WTC11 (cell line): ENCODE measurements at regions not wholly inside any gene's neighbourhood (a gene's known extent, or its start where the extent isn't known, plus 50 kb on each side); places are given as distances from the start of the nearest gene placed in this dataset.

Experiments
- AFF4 ChIP-seq: sonication (generic); formaldehyde crosslinking; IDR thresholded peaks from 2 replicates; pipeline ENCODE4 v1.8.1; 2023; ENCODE audit warnings: mild to moderate bottlenecking, missing genetic modification reagents, borderline replicate concordance
- CBFB ChIP-seq: sonication (generic); formaldehyde crosslinking; IDR thresholded peaks from 2 replicates; pipeline ENCODE4 v1.8.1; 2022; ENCODE audit warnings: mild to moderate bottlenecking, low read depth, missing genetic modification reagents
- ESRRA ChIP-seq: sonication (generic); formaldehyde crosslinking; IDR thresholded peaks from 2 replicates; pipeline ENCODE4 v1.8.1; 2022; ENCODE audit warnings: mild to moderate bottlenecking, missing genetic modification reagents, borderline replicate concordance
- FOXJ3 ChIP-seq: sonication (generic); formaldehyde crosslinking; IDR thresholded peaks from 2 replicates; pipeline ENCODE4 v1.9.0; 2021; ENCODE audit warnings: missing genetic modification reagents, mild to moderate bottlenecking, borderline replicate concordance
- FOXP1 ChIP-seq: sonication (generic); formaldehyde crosslinking; IDR thresholded peaks from 2 replicates; pipeline ENCODE4 v1.8.0; 2022; ENCODE audit warnings: missing genetic modification reagents, mild to moderate bottlenecking, moderate library complexity, borderline replicate concordance
- IRF2 ChIP-seq: sonication (generic); formaldehyde crosslinking; IDR thresholded peaks from 2 replicates; pipeline ENCODE4 v1.8.0; 2022; ENCODE audit warnings: low read depth, missing genetic modification reagents, borderline replicate concordance
- MYBL2 ChIP-seq: sonication (generic); formaldehyde crosslinking; IDR thresholded peaks from 2 replicates; pipeline ENCODE4 v1.8.1; 2023; ENCODE audit warnings: mild to moderate bottlenecking, moderate library complexity, missing genetic modification reagents
- NR1H2 ChIP-seq: sonication (generic); formaldehyde crosslinking; IDR thresholded peaks from 2 replicates; pipeline ENCODE4 v1.9.0; 2021; ENCODE audit warnings: mild to moderate bottlenecking, moderate library complexity, missing genetic modification reagents
- SMAD3 ChIP-seq: sonication (generic); formaldehyde crosslinking; IDR thresholded peaks from 2 replicates; pipeline ENCODE4 v1.8.0; 2022; ENCODE audit warnings: missing genetic modification reagents, mild to moderate bottlenecking, borderline replicate concordance
- USF2 ChIP-seq: sonication (generic); formaldehyde crosslinking; IDR thresholded peaks from 2 replicates; pipeline ENCODE4 v1.8.1; 2023; ENCODE audit warnings: mild to moderate bottlenecking, missing genetic modification reagents, moderate library complexity
- ZNF138 ChIP-seq: sonication (generic); formaldehyde crosslinking; conservative IDR thresholded peaks from 2 replicates; pipeline ENCODE4 v1.8.1; 2022; ENCODE audit warnings: mild to moderate bottlenecking, moderate library complexity, missing genetic modification reagents
- TF ChIP-seq, protein P1 (sequence below): fragments of 200-600 bp; IDR thresholded peaks from 2 replicates; pipeline ENCODE4 v1.8.0; 2022; ENCODE audit warnings: antibody characterized with exemption
- TF ChIP-seq, protein P2 (sequence below): sonication (generic); formaldehyde crosslinking; conservative IDR thresholded peaks from 2 replicates; pipeline ENCODE4 v1.8.1; 2023; ENCODE audit warnings: mild to moderate bottlenecking, low read depth, missing genetic modification reagents, moderate library complexity

GRCh38 chr6:143621876-143622605, 55.7 kb upstream of the PHACTR2 start:
- TF ChIP-seq NR1H2 (CRISPR knock-in tag) (no peak), SMAD3 (CRISPR knock-in tag) (no peak), ZNF138 (CRISPR knock-in tag) (no peak), FOXP1 (CRISPR knock-in tag) (no peak), FOXJ3 (no peak), MYBL2 (CRISPR knock-in tag) (no peak), IRF2 (CRISPR knock-in tag) (no peak), ESRRA (CRISPR knock-in tag) (no peak), USF2 (CRISPR knock-in tag) (no peak), CBFB (CRISPR knock-in tag) (no peak), AFF4 (CRISPR knock-in tag) (no peak)
- TF ChIP-seq, protein P1, sequence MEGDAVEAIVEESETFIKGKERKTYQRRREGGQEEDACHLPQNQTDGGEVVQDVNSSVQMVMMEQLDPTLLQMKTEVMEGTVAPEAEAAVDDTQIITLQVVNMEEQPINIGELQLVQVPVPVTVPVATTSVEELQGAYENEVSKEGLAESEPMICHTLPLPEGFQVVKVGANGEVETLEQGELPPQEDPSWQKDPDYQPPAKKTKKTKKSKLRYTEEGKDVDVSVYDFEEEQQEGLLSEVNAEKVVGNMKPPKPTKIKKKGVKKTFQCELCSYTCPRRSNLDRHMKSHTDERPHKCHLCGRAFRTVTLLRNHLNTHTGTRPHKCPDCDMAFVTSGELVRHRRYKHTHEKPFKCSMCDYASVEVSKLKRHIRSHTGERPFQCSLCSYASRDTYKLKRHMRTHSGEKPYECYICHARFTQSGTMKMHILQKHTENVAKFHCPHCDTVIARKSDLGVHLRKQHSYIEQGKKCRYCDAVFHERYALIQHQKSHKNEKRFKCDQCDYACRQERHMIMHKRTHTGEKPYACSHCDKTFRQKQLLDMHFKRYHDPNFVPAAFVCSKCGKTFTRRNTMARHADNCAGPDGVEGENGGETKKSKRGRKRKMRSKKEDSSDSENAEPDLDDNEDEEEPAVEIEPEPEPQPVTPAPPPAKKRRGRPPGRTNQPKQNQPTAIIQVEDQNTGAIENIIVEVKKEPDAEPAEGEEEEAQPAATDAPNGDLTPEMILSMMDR: no peak
- TF ChIP-seq, protein P2, sequence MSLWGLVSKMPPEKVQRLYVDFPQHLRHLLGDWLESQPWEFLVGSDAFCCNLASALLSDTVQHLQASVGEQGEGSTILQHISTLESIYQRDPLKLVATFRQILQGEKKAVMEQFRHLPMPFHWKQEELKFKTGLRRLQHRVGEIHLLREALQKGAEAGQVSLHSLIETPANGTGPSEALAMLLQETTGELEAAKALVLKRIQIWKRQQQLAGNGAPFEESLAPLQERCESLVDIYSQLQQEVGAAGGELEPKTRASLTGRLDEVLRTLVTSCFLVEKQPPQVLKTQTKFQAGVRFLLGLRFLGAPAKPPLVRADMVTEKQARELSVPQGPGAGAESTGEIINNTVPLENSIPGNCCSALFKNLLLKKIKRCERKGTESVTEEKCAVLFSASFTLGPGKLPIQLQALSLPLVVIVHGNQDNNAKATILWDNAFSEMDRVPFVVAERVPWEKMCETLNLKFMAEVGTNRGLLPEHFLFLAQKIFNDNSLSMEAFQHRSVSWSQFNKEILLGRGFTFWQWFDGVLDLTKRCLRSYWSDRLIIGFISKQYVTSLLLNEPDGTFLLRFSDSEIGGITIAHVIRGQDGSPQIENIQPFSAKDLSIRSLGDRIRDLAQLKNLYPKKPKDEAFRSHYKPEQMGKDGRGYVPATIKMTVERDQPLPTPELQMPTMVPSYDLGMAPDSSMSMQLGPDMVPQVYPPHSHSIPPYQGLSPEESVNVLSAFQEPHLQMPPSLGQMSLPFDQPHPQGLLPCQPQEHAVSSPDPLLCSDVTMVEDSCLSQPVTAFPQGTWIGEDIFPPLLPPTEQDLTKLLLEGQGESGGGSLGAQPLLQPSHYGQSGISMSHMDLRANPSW: no peak
